ENCODE measurements at regions not wholly inside any gene's neighbourhood (a gene's known extent, or its start where the extent isn't known, plus 50 kb on each side); places are given as distances from the start of the nearest gene placed in this dataset.

DNA sequence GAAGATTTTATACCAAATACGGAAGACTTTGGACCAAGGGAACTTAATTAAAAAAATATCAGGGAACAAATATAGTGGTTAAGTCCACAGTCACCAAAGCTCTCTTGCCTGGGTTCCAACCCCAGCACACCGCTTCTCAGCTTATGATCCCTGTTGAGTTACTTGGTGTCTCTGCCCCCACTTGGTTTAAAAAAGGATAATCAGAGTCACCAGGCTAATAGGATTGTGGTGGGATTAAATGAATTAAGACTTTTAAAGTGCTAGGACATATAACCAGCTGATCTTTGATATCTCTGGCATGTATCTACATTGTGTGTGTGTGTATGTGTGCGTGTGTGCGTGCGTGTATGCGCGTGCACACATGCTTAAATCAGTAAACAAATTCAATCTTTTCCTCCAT, 474.7 kb upstream of the DAB1 start:
- DNase-seq (ENCODE audit: low spot score in 2 of 2): no peak
- H3K4me3 Mint-ChIP-seq: no peak overlapping the region
- no peak overlapping the region for H3K27ac Mint-ChIP-seq
- no peaks in the 10 kb centered on the region for H3K36me3 Mint-ChIP-seq
- no peaks in the 10 kb centered on the region for H3K9me3 Mint-ChIP-seq
- H3K4me1 Mint-ChIP-seq: no peaks in the 10 kb centered on the region
- ATAC-seq: no peak

DNA sequence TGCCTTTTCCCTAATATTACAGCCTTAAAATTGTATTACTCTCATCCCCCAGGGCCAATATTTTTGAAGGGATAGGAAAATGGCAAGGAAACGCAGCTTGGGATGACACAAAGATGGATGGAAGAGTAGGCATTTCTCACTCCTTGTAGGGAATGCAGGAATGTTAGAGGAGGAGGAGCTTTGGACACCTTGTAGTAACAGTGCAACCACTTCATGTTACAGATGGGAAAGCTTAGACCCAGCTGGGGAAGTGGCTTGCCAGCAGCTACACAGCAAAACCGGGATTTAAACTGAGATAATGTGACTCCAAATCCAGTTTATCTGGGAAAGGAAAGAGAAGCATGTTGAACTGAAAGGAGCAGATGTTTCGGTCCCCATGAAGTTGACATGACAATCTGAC, 473.7 kb upstream of the DAB1 start:
- Mint-ChIP-seq H3K9me3 (no peaks in the 10 kb centered on the region), H3K27ac (no peak overlapping the region), H3K4me1 (no peaks in the 10 kb centered on the region), H3K4me3 (no peak overlapping the region), H3K36me3 (no peaks in the 10 kb centered on the region)
- ATAC-seq (no peak), DNase-seq (ENCODE audit: low spot score in 2 of 2) (no peak)

DNA sequence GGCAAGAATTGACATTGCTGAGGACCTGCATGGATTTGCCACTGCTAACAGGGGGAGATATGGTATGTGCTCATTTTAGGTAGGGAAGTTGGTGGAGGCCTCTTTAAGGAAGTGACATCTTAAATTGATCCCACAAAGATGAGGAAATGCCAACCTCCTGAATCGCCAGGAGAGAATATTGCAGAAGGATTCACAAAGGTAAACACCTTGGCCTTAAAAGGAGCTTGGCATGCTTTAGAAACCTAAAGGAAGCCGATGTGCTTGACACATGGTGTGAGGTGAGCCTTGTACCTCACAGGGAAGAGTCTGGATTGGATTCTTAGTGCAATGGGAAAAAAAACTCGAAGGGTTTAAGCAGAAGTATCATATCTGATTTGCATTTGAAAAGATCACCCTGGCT, 470.5 kb upstream of the DAB1 start:
- Mint-ChIP-seq H3K27ac (no peak overlapping the region), H3K36me3 (no peaks in the 10 kb centered on the region), H3K4me3 (no peak overlapping the region), H3K9me3 (no peaks in the 10 kb centered on the region), H3K4me1 (no peaks in the 10 kb centered on the region)
- DNase-seq (ENCODE audit: low spot score in 2 of 2): no peak
- no peak for ATAC-seq

GRCh38 chr1:57889676-57890320, 465.9 kb upstream of the DAB1 start:
- DNase-seq (ENCODE audit: low spot score in 2 of 2): no peak
- ATAC-seq: no peak
- no peaks in the 10 kb centered on the region for H3K36me3 Mint-ChIP-seq
- no peaks in the 10 kb centered on the region for H3K9me3 Mint-ChIP-seq
- H3K27ac Mint-ChIP-seq: no peak overlapping the region
- no peaks in the 10 kb centered on the region for H3K4me1 Mint-ChIP-seq
- no peak overlapping the region for H3K4me3 Mint-ChIP-seq

GRCh38 chr1:57887964-57888491, 464.2 kb upstream of the DAB1 start:
- Mint-ChIP-seq H3K27ac (no peak overlapping the region), H3K4me3 (no peak overlapping the region), H3K9me3 (no peaks in the 10 kb centered on the region), H3K36me3 (no peaks in the 10 kb centered on the region), H3K4me1 (no peaks in the 10 kb centered on the region)
- ATAC-seq (no peak), DNase-seq (ENCODE audit: low spot score in 2 of 2) (no peak)

GRCh38 chr1:57886376-57886775, 462.5 kb upstream of the DAB1 start:
- ATAC-seq (no peak), DNase-seq (ENCODE audit: low spot score in 2 of 2) (no peak)
- Mint-ChIP-seq H3K9me3 (no peaks in the 10 kb centered on the region), H3K4me1 (no peaks in the 10 kb centered on the region), H3K36me3 (no peaks in the 10 kb centered on the region), H3K4me3 (no peak overlapping the region), H3K27ac (no peak overlapping the region)

DNA sequence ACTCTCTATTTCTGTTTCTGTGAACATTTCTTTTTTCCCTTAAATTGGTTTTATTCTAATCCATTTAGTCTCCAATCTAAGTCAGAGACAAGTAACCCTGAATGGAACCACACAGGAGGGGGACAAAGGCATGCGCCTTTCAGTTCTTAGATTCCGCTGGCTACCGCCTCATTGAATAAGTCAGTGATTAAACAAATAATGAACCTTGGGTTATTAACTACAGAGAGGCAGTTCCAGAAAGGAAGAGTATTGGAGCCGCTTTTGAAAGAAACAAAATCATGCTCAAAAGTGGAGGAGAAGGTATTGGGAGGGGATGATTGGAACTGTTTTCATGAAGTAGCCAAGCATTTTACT, 459.8 kb upstream of the DAB1 start:
- Mint-ChIP-seq H3K36me3 (no peaks in the 10 kb centered on the region), H3K27ac (no peak overlapping the region), H3K4me1 (no peaks in the 10 kb centered on the region), H3K4me3 (no peak overlapping the region), H3K9me3 (peaks cover 3% of the 10 kb centered on the region)
- ATAC-seq (no peak), DNase-seq (ENCODE audit: low spot score in 2 of 2) (no peak)

- Mint-ChIP-seq H3K9me3 (peaks cover 3% of the 10 kb centered on the region), H3K36me3 (no peaks in the 10 kb centered on the region), H3K4me3 (no peak overlapping the region), H3K4me1 (no peaks in the 10 kb centered on the region), H3K27ac (no peak overlapping the region)
- no peak for ATAC-seq
- no peak for DNase-seq (ENCODE audit: low spot score in 2 of 2)
Measured at GRCh38 chr1:57882934-57883641, 459.2 kb upstream of the DAB1 start.

DNA sequence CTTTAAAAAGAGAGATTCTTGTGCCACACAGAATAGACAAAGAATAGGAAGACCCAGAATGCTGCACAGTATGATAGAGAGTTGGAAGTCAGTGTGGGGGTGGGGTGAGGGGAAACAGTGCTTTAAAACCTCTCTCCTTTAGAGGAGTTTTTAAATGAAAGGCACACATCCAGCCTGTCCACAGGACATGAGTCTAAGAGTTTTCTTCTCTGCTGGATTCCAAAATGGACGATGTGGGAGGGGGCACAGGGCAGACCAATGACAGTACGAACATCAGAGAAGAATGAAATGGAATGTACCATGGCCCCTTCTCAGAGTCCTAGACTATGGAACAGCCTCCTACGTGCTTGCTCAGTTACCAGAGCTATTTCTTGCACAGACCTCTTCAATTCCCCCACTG, 458.2 kb upstream of the DAB1 start:
- DNase-seq (ENCODE audit: low spot score in 2 of 2) (no peak), ATAC-seq (no peak)
- Mint-ChIP-seq H3K4me3 (no peak overlapping the region), H3K4me1 (no peaks in the 10 kb centered on the region), H3K27ac (no peak overlapping the region), H3K36me3 (no peaks in the 10 kb centered on the region), H3K9me3 (peaks cover 3% of the 10 kb centered on the region)

DNA sequence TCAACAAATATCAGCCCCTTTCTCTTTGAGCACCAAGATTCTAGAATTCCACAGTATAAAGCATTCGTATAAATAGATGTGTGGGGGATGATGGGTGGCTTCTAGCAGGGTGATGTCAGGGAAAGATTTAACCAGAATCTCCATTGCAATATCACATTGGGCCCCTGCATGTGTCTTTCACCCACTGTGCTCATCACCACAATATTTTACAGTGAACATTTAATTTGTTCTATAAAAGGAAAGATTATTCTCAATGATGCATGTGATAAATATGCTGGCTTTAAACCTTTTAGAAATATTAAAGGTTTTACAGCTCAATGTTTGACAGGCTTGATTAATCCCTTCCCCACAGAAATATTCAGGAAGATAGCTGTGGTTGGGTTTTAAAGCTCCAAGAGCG, 457.8 kb upstream of the DAB1 start:
- ATAC-seq: no peak
- no peak overlapping the region for H3K4me3 Mint-ChIP-seq
- no peaks in the 10 kb centered on the region for H3K4me1 Mint-ChIP-seq
- DNase-seq (ENCODE audit: low spot score in 2 of 2): no peak
- H3K36me3 Mint-ChIP-seq: no peaks in the 10 kb centered on the region
- H3K27ac Mint-ChIP-seq: no peak overlapping the region
- H3K9me3 Mint-ChIP-seq: peaks cover 3% of the 10 kb centered on the region

DNA sequence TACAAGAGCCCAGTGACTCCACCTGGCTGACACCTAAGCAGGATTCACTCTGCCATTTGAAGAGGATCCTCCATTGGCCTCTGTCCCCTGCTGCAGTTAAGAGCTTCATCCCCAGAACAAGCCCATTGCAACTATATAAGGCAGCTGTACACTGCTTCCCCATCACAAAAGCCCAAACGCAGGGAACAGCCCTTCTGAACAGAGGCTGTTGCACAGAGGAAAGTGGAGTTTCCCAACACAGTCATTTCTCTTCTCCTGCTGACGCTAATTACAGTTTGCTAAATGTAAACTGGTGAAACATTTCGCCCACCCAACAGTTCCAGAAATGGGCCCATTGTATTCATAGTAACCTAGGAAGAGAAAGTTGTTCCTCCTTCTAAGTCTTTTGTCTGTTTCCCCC, 455.8 kb upstream of the DAB1 start:
- no peaks in the 10 kb centered on the region for H3K4me1 Mint-ChIP-seq
- H3K27ac Mint-ChIP-seq: no peak overlapping the region
- no peak overlapping the region for H3K4me3 Mint-ChIP-seq
- DNase-seq (ENCODE audit: low spot score in 2 of 2): no peak
- no peaks in the 10 kb centered on the region for H3K36me3 Mint-ChIP-seq
- ATAC-seq: no peak
- H3K9me3 Mint-ChIP-seq: peaks cover 3% of the 10 kb centered on the region

GRCh38 chr1:57874418-57874877, 450.6 kb upstream of the DAB1 start:
- DNase-seq (ENCODE audit: low spot score in 2 of 2) (no peak), ATAC-seq (no peak)
- Mint-ChIP-seq H3K4me1 (no peaks in the 10 kb centered on the region), H3K9me3 (peaks cover 3% of the 10 kb centered on the region), H3K27ac (no peak overlapping the region), H3K36me3 (no peaks in the 10 kb centered on the region), H3K4me3 (no peak overlapping the region)

- H3K4me1 Mint-ChIP-seq: no peaks in the 10 kb centered on the region
- ATAC-seq (no peak), DNase-seq (ENCODE audit: low spot score in 2 of 2) (no peak)
- no peak overlapping the region for H3K4me3 Mint-ChIP-seq
- no peaks in the 10 kb centered on the region for H3K9me3 Mint-ChIP-seq
- H3K27ac Mint-ChIP-seq: no peak overlapping the region
- no peaks in the 10 kb centered on the region for H3K36me3 Mint-ChIP-seq
Measured at GRCh38 chr1:57872913-57873312, 449.1 kb upstream of the DAB1 start.

DNA sequence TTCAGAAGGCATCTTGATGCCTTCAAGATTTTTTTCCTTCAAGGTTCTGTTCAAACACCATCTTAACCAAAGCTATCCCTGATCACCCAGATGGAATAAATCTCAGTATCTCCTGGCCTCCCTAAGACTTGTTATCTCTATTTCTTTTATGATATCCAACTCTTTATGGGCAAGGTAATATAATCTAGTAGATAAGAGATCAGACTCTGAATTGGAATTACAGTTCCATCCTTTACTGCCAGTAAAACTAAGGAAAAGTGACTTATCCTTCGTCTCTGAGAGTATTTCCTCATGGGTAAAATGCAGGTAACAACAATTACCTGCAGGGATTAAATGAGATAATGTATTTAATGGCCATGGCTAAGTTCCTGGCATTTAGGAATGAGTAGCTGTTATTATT, 445.0 kb upstream of the DAB1 start:
- no peak overlapping the region for H3K4me3 Mint-ChIP-seq
- no peak overlapping the region for H3K27ac Mint-ChIP-seq
- DNase-seq (ENCODE audit: low spot score in 2 of 2): no peak
- no peak for ATAC-seq
- no peaks in the 10 kb centered on the region for H3K4me1 Mint-ChIP-seq
- H3K9me3 Mint-ChIP-seq: no peaks in the 10 kb centered on the region
- H3K36me3 Mint-ChIP-seq: no peaks in the 10 kb centered on the region

DNA sequence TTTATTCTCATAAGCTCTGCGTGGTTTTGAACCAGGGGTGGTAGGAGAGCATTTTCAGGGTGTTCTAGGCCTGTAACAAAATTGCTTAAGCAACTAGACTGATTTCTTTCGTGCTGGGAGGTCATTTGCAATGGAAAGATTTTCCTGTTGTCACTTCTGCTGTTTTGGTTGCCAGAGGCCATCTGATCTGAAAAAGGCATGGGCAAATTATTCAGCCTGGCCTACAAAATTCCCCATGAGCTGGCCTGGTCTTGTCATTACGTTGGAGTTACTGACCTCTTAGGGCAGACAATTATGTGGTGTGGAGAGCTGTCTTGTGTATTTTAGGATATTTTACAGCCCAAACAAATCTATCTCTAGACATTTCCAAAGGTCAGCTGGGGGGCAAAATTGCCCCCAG, 444.4 kb upstream of the DAB1 start:
- Mint-ChIP-seq H3K9me3 (no peaks in the 10 kb centered on the region), H3K36me3 (no peaks in the 10 kb centered on the region), H3K27ac (no peak overlapping the region), H3K4me1 (no peaks in the 10 kb centered on the region), H3K4me3 (no peak overlapping the region)
- DNase-seq (ENCODE audit: low spot score in 2 of 2) (no peak), ATAC-seq (no peak)

DNA sequence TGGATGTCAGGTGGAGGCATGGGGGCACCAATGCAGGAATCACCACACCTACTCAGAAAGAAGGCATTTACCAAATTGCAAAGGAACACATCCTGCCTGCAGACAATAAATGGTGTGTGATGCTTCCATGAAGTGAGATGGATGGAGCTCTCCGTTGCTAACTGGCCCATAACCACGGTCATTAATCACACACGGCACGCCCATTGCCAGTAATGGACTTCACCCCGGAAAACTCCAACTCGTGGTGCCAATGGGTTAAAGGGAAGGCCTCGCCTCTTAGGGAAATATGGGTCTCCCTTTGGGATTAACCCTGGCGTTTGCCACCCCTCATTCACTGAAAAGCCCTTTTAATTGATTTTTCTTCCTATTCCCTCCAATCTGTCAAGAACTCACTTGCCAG, 443.1 kb upstream of the DAB1 start:
- Mint-ChIP-seq H3K4me3 (no peak overlapping the region), H3K36me3 (no peaks in the 10 kb centered on the region), H3K27ac (no peak overlapping the region), H3K4me1 (no peaks in the 10 kb centered on the region), H3K9me3 (no peaks in the 10 kb centered on the region)
- ATAC-seq (no peak), DNase-seq (ENCODE audit: low spot score in 2 of 2) (no peak)

Measured in stimulated activated effector memory CD8-positive, alpha-beta T cell treated with anti-CD3 and anti-CD28 coated beads, Interleukin-12 subunit alpha, Interleukin-12 subunit beta, amount 100 ng/mL, for 72 hours (primary cell).